GM23338 (cell line): ENCODE measurements at regions not wholly inside any gene's neighbourhood (a gene's known extent, or its start where the extent isn't known, plus 50 kb on each side); places are given as distances from the start of the nearest gene placed in this dataset.

Source experiments
- EZH2 ChIP-seq: fragments of 200-600 bp; sonication (generic); IDR thresholded peaks from one replicate; pipeline ENCODE4 v1.8.0; 2017; ENCODE audit warnings: antibody characterized with exemption, mild to moderate bottlenecking, low read depth; ENCODE audit not compliant: unreplicated experiment
- EZH2phosphoT487 ChIP-seq: fragments of 200-600 bp; sonication (generic); IDR thresholded peaks from one replicate; pipeline ENCODE4 v1.8.1; 2018; ENCODE audit warnings: antibody characterized with exemption; ENCODE audit not compliant: unreplicated experiment
- JUNB ChIP-seq: IDR thresholded peaks from one replicate; pipeline ENCODE4 v1.6.1; 2016; ENCODE audit warnings: antibody characterized with exemption; ENCODE audit not compliant: unreplicated experiment
- POLR2AphosphoS5 ChIP-seq: IDR thresholded peaks from 2 replicates; pipeline ENCODE4 v1.6.1; 2016; ENCODE audit warnings: antibody characterized with exemption, low read depth
- REST ChIP-seq: IDR thresholded peaks from one replicate; pipeline ENCODE4 v1.6.1; 2018; ENCODE audit warnings: antibody characterized with exemption; ENCODE audit not compliant: unreplicated experiment
- TF ChIP-seq, protein P1 (sequence below), 2 experiments: fragments of 200-600 bp in 1 of 2; sonication (generic) in 1 of 2; conservative IDR thresholded peaks; 2 replicates each; pipeline versions ENCODE4 v1.5.1 to v1.6.1; 2016 to 2017; ENCODE audit warnings: antibody characterized with exemption in 2 of 2, low read depth in 2 of 2, mild to moderate bottlenecking in 2 of 2, moderate library complexity in 1 of 2

DNA sequence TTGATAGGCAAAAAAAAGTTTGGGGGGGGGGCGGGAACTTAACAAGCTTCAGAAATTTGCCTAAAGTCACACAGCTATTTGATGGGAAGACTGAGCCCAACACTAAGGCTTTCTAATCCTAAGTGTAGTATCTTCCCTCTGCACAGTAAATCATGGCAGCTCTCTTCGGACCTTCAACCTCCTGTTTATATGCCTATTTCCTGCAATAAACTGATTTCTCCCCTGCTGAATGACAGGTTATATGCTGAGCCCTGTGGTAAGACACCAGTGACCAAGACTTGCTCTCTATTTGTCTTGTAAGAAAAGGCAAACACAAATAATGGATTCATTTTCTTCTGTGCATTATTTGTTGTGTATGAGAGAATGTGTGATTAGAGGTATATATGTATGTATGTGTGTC is 355.8 kb upstream of the ARRDC4 start:
- TF ChIP-seq, protein P1, sequence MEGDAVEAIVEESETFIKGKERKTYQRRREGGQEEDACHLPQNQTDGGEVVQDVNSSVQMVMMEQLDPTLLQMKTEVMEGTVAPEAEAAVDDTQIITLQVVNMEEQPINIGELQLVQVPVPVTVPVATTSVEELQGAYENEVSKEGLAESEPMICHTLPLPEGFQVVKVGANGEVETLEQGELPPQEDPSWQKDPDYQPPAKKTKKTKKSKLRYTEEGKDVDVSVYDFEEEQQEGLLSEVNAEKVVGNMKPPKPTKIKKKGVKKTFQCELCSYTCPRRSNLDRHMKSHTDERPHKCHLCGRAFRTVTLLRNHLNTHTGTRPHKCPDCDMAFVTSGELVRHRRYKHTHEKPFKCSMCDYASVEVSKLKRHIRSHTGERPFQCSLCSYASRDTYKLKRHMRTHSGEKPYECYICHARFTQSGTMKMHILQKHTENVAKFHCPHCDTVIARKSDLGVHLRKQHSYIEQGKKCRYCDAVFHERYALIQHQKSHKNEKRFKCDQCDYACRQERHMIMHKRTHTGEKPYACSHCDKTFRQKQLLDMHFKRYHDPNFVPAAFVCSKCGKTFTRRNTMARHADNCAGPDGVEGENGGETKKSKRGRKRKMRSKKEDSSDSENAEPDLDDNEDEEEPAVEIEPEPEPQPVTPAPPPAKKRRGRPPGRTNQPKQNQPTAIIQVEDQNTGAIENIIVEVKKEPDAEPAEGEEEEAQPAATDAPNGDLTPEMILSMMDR (conservative IDR thresholded peaks at IDR 0.05; ENCODE audit: low read depth in 2 of 2) = no peak
- no peak for TF ChIP-seq EZH2
- TF ChIP-seq POLR2AphosphoS5 = no peak
- TF ChIP-seq REST = no peak
- TF ChIP-seq JUNB = no peak
- no peak for TF ChIP-seq EZH2phosphoT487
